ENCODE measurements at regions not wholly inside any gene's neighbourhood (a gene's known extent, or its start where the extent isn't known, plus 50 kb on each side); places are given as distances from the start of the nearest gene placed in this dataset.

- TF ChIP-seq, protein P1, sequence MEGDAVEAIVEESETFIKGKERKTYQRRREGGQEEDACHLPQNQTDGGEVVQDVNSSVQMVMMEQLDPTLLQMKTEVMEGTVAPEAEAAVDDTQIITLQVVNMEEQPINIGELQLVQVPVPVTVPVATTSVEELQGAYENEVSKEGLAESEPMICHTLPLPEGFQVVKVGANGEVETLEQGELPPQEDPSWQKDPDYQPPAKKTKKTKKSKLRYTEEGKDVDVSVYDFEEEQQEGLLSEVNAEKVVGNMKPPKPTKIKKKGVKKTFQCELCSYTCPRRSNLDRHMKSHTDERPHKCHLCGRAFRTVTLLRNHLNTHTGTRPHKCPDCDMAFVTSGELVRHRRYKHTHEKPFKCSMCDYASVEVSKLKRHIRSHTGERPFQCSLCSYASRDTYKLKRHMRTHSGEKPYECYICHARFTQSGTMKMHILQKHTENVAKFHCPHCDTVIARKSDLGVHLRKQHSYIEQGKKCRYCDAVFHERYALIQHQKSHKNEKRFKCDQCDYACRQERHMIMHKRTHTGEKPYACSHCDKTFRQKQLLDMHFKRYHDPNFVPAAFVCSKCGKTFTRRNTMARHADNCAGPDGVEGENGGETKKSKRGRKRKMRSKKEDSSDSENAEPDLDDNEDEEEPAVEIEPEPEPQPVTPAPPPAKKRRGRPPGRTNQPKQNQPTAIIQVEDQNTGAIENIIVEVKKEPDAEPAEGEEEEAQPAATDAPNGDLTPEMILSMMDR (IDR thresholded peaks at IDR 0.05 in 4 of 5, conservative IDR thresholded peaks at IDR 0.05 in 1 of 5) = no peak
- TF ChIP-seq POLR2A (IDR thresholded peaks at IDR 0.05) = no peak
Measured at GRCh38 chr4:127165971-127166370, 466.8 kb upstream of the INTU start.
